GM20431 (cell line): ENCODE measurements at regions not wholly inside any gene's neighbourhood (a gene's known extent, or its start where the extent isn't known, plus 50 kb on each side); places are given as distances from the start of the nearest gene placed in this dataset.
"Not testable (repeated sequence)": the region's sequence is repeated elsewhere in the genome, so short reads cannot be mapped to it uniquely, and the experiment has no call there.

Experiments
- in situ Hi-C: fragments of 300-500 bp; cut with MseI, MboI; formaldehyde crosslinking; loops from one replicate; pipeline ENCODE4 v1.15.0; 2020; ENCODE audit warnings: low sequenced_read_pairs; ENCODE audit not compliant: unreplicated experiment

- in situ Hi-C loops, result no loop called here
Measured at GRCh38 chr12:47356129-47356700, 276.5 kb upstream of the AMIGO2 start.

- in situ Hi-C loops, result no loop called here
Measured at GRCh38 chr12:47353508-47353907, 273.7 kb upstream of the AMIGO2 start.

- in situ Hi-C loops, result no loop called here
Measured at GRCh38 chr12:47352067-47352466, 272.3 kb upstream of the AMIGO2 start.

- in situ Hi-C loops, result no loop called here
Measured at GRCh38 chr12:47351526-47351925, 271.8 kb upstream of the AMIGO2 start.

GRCh38 chr12:47350062-47350408 is 270.3 kb upstream of the AMIGO2 start:
- in situ Hi-C loops, result no loop called here

- in situ Hi-C loops, result no loop called here
Measured at GRCh38 chr12:47349137-47350061, 269.6 kb upstream of the AMIGO2 start.

GRCh38 chr12:47348206-47348605 is 268.4 kb upstream of the AMIGO2 start:
- in situ Hi-C loops, result no loop called here

- in situ Hi-C loops, result no loop called here
Measured at GRCh38 chr12:47346251-47347019, 266.7 kb upstream of the AMIGO2 start.

- in situ Hi-C loops, result no loop called here
Measured at GRCh38 chr12:47343684-47344567, 264.2 kb upstream of the AMIGO2 start.

- in situ Hi-C loops, result no loop called here
Measured at GRCh38 chr12:47340411-47341015, 260.8 kb upstream of the AMIGO2 start.

GRCh38 chr12:47337581-47337980 is 257.8 kb upstream of the AMIGO2 start:
- in situ Hi-C loops, result no loop called here

GRCh38 chr12:47333271-47333858 is 253.6 kb upstream of the AMIGO2 start:
- in situ Hi-C loops, result not testable (repeated sequence)

- in situ Hi-C loops, result no loop called here
Measured at GRCh38 chr12:47328831-47329545, 249.2 kb upstream of the AMIGO2 start.

- in situ Hi-C loops, result no loop called here
Measured at GRCh38 chr12:47326190-47326589, 246.4 kb upstream of the AMIGO2 start.

GRCh38 chr12:47323802-47324201 is 244.0 kb upstream of the AMIGO2 start:
- in situ Hi-C loops, result no loop called here

- in situ Hi-C loops, result no loop called here
Measured at GRCh38 chr12:47321436-47321835, 241.7 kb upstream of the AMIGO2 start.

GRCh38 chr12:47319746-47320145 is 240.0 kb upstream of the AMIGO2 start:
- in situ Hi-C loops, result no loop called here

GRCh38 chr12:47318963-47319362 is 239.2 kb upstream of the AMIGO2 start:
- in situ Hi-C loops, result no loop called here
